ENCODE measurements at regions not wholly inside any gene's neighbourhood (a gene's known extent, or its start where the extent isn't known, plus 50 kb on each side); places are given as distances from the start of the nearest gene placed in this dataset.

DNA sequence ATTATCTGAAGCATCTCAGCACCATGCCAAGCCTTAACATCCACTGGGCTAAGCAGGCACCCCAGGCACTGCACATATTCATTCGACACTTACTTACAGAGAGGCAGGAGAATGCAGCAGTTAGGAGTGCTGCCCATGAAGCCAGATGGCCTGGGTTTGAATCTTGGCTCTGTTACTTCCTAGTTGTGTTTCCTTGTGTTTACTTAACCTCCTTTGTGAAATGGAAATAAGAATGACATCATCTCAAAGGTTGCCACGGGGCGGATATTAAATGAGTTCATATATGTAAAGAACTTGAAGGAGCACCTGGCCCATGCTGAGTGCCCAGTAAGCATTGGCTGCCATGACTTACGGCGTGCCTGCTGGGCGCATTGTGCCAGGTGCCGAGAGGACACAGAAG is 565.2 kb downstream of the CDK5RAP2 start:
- no peaks in the 10 kb centered on the region for H3K36me3 ChIP-seq (ENCODE audit: control insufficient read depth, insufficient read depth, low read length)
- H3K4me1 ChIP-seq = no peaks in the 10 kb centered on the region
- H2AFZ ChIP-seq = no peak overlapping the region
- H3K79me2 ChIP-seq = no peaks in the 10 kb centered on the region
- no peak overlapping the region for H3K9ac ChIP-seq
- no peak overlapping the region for H3K4me3 ChIP-seq (ENCODE audit: low read depth, low read length)
- no peak overlapping the region for H3K4me2 ChIP-seq (ENCODE audit: low read length)
- TF ChIP-seq, protein P1, sequence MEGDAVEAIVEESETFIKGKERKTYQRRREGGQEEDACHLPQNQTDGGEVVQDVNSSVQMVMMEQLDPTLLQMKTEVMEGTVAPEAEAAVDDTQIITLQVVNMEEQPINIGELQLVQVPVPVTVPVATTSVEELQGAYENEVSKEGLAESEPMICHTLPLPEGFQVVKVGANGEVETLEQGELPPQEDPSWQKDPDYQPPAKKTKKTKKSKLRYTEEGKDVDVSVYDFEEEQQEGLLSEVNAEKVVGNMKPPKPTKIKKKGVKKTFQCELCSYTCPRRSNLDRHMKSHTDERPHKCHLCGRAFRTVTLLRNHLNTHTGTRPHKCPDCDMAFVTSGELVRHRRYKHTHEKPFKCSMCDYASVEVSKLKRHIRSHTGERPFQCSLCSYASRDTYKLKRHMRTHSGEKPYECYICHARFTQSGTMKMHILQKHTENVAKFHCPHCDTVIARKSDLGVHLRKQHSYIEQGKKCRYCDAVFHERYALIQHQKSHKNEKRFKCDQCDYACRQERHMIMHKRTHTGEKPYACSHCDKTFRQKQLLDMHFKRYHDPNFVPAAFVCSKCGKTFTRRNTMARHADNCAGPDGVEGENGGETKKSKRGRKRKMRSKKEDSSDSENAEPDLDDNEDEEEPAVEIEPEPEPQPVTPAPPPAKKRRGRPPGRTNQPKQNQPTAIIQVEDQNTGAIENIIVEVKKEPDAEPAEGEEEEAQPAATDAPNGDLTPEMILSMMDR (IDR thresholded peaks at IDR 0.05) = no peak
- no peaks in the 10 kb centered on the region for H3K27me3 ChIP-seq (ENCODE audit: control insufficient read depth, insufficient read depth, low read length)
- no peak overlapping the region for H3K27ac ChIP-seq
- no peaks in the 10 kb centered on the region for H3K9me3 ChIP-seq (ENCODE audit: control insufficient read depth, low read length)

DNA sequence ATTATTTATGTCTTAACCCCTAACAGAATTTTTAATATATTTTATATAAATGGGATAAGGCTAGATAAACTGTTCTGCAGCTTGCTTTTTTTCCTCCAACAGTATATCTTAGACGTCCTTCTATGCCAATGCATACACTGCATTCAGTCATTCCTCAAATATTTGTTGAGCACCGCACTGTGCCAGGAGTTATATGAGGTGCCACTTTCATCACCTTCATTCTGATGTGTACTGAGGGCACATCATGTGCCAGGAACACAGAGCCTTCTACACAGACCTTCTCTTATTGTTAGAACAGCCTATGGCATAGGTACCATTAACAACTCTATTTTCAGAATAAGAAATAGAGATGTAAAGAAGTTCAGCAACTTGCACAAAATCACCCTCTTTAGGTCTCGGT is 570.1 kb downstream of the CDK5RAP2 start:
- Histone ChIP-seq H2AFZ (no peak overlapping the region), H3K9ac (no peak overlapping the region), H3K4me3 (ENCODE audit: low read depth, low read length) (no peak overlapping the region), H3K9me3 (ENCODE audit: control insufficient read depth, low read length) (no peaks in the 10 kb centered on the region), H3K27ac (no peak overlapping the region), H3K36me3 (ENCODE audit: control insufficient read depth, insufficient read depth, low read length) (no peaks in the 10 kb centered on the region), H3K27me3 (ENCODE audit: control insufficient read depth, insufficient read depth, low read length) (no peaks in the 10 kb centered on the region), H3K79me2 (no peaks in the 10 kb centered on the region), H3K4me1 (no peaks in the 10 kb centered on the region), H3K4me2 (ENCODE audit: low read length) (no peak overlapping the region)
- TF ChIP-seq, protein P1 (IDR thresholded peaks at IDR 0.05) = no peak

DNA sequence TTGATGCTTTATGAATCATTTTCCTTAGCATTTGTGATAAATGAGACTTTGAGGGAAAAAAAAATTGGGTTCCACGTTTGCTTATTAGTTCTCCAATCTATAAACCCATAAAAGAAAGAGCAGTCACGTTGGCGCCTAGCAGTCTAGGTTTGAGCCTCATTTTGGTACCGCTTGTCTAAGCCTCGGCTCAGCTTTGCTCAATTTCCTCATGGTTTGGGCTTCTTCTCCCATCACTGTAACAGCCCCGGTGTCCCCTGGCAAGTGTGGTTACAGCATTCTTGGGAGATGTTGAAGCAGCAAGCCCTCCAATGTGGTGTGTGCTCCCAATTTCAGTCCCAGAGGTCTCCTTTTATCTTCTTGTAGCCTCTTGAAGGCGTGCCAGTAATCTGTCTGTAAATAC is 578.4 kb downstream of the CDK5RAP2 start:
- Histone ChIP-seq H3K4me3 (ENCODE audit: low read depth, low read length) (no peak overlapping the region), H3K9ac (no peak overlapping the region), H3K4me1 (no peaks in the 10 kb centered on the region), H3K36me3 (ENCODE audit: control insufficient read depth, insufficient read depth, low read length) (no peaks in the 10 kb centered on the region), H2AFZ (no peak overlapping the region), H3K79me2 (no peaks in the 10 kb centered on the region), H3K9me3 (ENCODE audit: control insufficient read depth, low read length) (no peaks in the 10 kb centered on the region), H3K4me2 (ENCODE audit: low read length) (no peak overlapping the region), H3K27ac (no peak overlapping the region), H3K27me3 (ENCODE audit: control insufficient read depth, insufficient read depth, low read length) (no peaks in the 10 kb centered on the region)
- TF ChIP-seq, protein P1 (IDR thresholded peaks at IDR 0.05) = no peak

DNA sequence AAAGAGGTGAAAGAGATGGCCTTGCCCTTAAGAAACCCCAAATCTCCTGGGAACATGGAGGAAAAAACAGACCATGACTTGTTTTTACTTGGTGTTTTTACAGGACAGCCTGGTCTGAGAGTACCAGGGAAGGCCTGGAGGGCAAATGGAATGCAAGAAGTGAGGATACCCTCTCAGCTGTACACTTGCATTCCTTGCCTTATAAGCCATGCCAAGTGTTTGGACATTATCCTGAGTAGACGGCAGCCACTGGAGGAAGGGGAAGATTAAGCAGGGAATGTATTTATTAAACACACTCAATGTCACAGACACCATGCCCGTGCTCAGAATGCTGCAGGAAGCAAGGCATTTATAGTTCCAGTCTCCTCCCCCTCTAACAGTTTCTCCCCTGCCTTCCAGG is 581.4 kb downstream of the CDK5RAP2 start:
- Histone ChIP-seq H3K36me3 (ENCODE audit: control insufficient read depth, insufficient read depth, low read length) (no peaks in the 10 kb centered on the region), H2AFZ (no peak overlapping the region), H3K9ac (no peak overlapping the region), H3K9me3 (ENCODE audit: control insufficient read depth, low read length) (no peaks in the 10 kb centered on the region), H3K4me1 (no peaks in the 10 kb centered on the region), H3K4me2 (ENCODE audit: low read length) (no peak overlapping the region), H3K79me2 (no peaks in the 10 kb centered on the region), H3K27ac (no peak overlapping the region), H3K27me3 (ENCODE audit: control insufficient read depth, insufficient read depth, low read length) (no peaks in the 10 kb centered on the region), H3K4me3 (ENCODE audit: low read depth, low read length) (no peak overlapping the region)
- TF ChIP-seq, protein P1 (IDR thresholded peaks at IDR 0.05) = no peak

DNA sequence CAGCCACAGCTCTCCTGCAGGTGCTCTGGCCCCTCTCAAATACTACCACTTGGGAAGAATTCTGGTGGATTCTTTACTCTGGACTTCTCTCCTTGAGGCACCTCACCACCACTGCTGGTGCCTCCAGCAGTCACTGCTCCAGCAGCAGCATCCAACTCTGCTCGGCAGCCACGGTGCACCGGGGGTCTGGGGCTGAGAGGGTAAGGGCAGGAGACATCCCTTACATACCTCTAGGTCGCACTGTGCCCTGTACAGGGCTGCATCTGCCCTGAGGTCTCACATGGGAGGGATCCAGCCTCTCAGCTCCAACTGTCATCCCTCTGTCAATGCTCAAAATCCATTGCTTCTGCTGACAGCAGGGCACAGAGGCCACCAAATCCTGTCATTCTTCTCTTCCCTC is 588.2 kb downstream of the CDK5RAP2 start:
- H3K9me3 ChIP-seq (ENCODE audit: control insufficient read depth, low read length) = no peaks in the 10 kb centered on the region
- H3K4me1 ChIP-seq = no peaks in the 10 kb centered on the region
- no peak overlapping the region for H3K27ac ChIP-seq
- no peak overlapping the region for H3K9ac ChIP-seq
- no peak overlapping the region for H2AFZ ChIP-seq
- H3K36me3 ChIP-seq (ENCODE audit: control insufficient read depth, insufficient read depth, low read length) = no peaks in the 10 kb centered on the region
- H3K27me3 ChIP-seq (ENCODE audit: control insufficient read depth, insufficient read depth, low read length) = no peaks in the 10 kb centered on the region
- TF ChIP-seq, protein P1 (IDR thresholded peaks at IDR 0.05) = no peak
- H3K4me2 ChIP-seq (ENCODE audit: low read length) = no peak overlapping the region
- no peaks in the 10 kb centered on the region for H3K79me2 ChIP-seq
- H3K4me3 ChIP-seq (ENCODE audit: low read depth, low read length) = no peak overlapping the region
